GDM1 (cell line): ENCODE measurements at regions not wholly inside any gene's neighbourhood (a gene's known extent, or its start where the extent isn't known, plus 50 kb on each side); places are given as distances from the start of the nearest gene placed in this dataset.
"Not testable (repeated sequence)": the region's sequence is repeated elsewhere in the genome, so short reads cannot be mapped to it uniquely, and the experiment has no call there.

ENCODE experiments used
- DNase-seq: peaks from one replicate; lab custom pipeline; 2025; lab: John Stamatoyannopoulos, UW

GRCh38 chr6:74283532-74283931 is 587.5 kb downstream of the CD109 start:
- DNase-seq: no peak

GRCh38 chr6:74282143-74282689 is 586.2 kb downstream of the CD109 start:
- no peak for DNase-seq

GRCh38 chr6:74280130-74280692 is 584.2 kb downstream of the CD109 start:
- DNase-seq: no peak

- no peak for DNase-seq
Observed at GRCh38 chr6:74277777-74278186, 581.8 kb downstream of the CD109 start.

- DNase-seq: no peak
Observed at GRCh38 chr6:74273541-74273940, 577.5 kb downstream of the CD109 start.

GRCh38 chr6:74269600-74269858 is 573.5 kb downstream of the CD109 start:
- no peak for DNase-seq

- no peak for DNase-seq
Observed at GRCh38 chr6:74268815-74269599, 573.0 kb downstream of the CD109 start.

- DNase-seq: no peak
Observed at GRCh38 chr6:74259981-74260380, 564.0 kb downstream of the CD109 start.

- DNase-seq: no peak
Observed at GRCh38 chr6:74256781-74257180, 560.8 kb downstream of the CD109 start.

GRCh38 chr6:74256381-74256780 is 560.4 kb downstream of the CD109 start:
- DNase-seq: no peak

GRCh38 chr6:74255007-74255406 is 559.0 kb downstream of the CD109 start:
- not testable (repeated sequence) for DNase-seq

- not testable (repeated sequence) for DNase-seq
Observed at GRCh38 chr6:74254147-74254546, 558.1 kb downstream of the CD109 start.

GRCh38 chr6:74253261-74253660 is 557.3 kb downstream of the CD109 start:
- DNase-seq: no peak

- DNase-seq: no peak
Observed at GRCh38 chr6:74250161-74250818, 554.3 kb downstream of the CD109 start.

GRCh38 chr6:74249658-74250057 is 553.7 kb downstream of the CD109 start:
- DNase-seq: no peak

- no peak for DNase-seq
Observed at GRCh38 chr6:74248966-74249365, 553.0 kb downstream of the CD109 start.

GRCh38 chr6:74222768-74223333 is 526.8 kb downstream of the CD109 start:
- no peak for DNase-seq

GRCh38 chr6:74213995-74214394 is 518.0 kb downstream of the CD109 start:
- DNase-seq: no peak

GRCh38 chr6:74208239-74208638 is 512.2 kb downstream of the CD109 start:
- DNase-seq: no peak

- DNase-seq: no peak
Observed at GRCh38 chr6:74199215-74199915, 503.4 kb downstream of the CD109 start.

- no peak for DNase-seq
Observed at GRCh38 chr6:74197310-74197709, 501.3 kb downstream of the CD109 start.

- no peak for DNase-seq
Observed at GRCh38 chr6:74187811-74188210, 491.8 kb downstream of the CD109 start.
